Fibroblast of villous mesenchyme (primary cell): ENCODE measurements at regions not wholly inside any gene's neighbourhood (a gene's known extent, or its start where the extent isn't known, plus 50 kb on each side); places are given as distances from the start of the nearest gene placed in this dataset.
A peak's percentile ranks its signal among the peaks of the same experiment; 100 is the strongest.

Experiments used
- DNase-seq: peaks from one replicate; pipeline ENCODE4 v3.0.0-alpha.2; 2010; ENCODE audit warnings: low read depth
- H3K4me3 ChIP-seq: 2 replicates; pipeline ENCODE4 v1.5.1; 2011; ENCODE audit warnings: low read depth, mild to moderate bottlenecking, low read length
- TF ChIP-seq, protein P1 (sequence below): IDR thresholded peaks from 2 replicates; pipeline ENCODE4 v1.5.1; 2012; ENCODE audit warnings: low read depth, mild to moderate bottlenecking, low read length; ENCODE audit not compliant: insufficient read depth

DNA sequence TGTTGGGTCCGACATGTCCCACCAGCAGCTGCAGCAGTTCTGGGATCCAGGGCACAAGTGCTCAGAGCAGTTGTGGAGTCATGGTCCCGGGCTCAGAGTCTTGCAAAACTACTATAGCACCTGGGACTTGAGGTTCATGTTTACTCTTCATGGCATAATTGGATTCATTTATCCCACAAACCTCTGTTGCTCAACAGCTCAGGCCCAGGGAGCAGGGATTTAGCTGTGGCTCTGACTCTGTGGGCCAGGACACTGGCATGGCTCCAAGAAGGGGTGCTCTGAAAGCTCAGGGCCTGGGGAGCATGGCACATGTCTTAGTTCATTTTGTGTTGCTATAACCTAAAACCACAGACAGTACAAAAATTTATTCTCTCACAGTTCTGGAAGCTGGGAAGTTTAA is 626.7 kb upstream of the ADGRL2 start:
- no peak overlapping the region for H3K4me3 ChIP-seq
- TF ChIP-seq, protein P1, sequence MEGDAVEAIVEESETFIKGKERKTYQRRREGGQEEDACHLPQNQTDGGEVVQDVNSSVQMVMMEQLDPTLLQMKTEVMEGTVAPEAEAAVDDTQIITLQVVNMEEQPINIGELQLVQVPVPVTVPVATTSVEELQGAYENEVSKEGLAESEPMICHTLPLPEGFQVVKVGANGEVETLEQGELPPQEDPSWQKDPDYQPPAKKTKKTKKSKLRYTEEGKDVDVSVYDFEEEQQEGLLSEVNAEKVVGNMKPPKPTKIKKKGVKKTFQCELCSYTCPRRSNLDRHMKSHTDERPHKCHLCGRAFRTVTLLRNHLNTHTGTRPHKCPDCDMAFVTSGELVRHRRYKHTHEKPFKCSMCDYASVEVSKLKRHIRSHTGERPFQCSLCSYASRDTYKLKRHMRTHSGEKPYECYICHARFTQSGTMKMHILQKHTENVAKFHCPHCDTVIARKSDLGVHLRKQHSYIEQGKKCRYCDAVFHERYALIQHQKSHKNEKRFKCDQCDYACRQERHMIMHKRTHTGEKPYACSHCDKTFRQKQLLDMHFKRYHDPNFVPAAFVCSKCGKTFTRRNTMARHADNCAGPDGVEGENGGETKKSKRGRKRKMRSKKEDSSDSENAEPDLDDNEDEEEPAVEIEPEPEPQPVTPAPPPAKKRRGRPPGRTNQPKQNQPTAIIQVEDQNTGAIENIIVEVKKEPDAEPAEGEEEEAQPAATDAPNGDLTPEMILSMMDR = no peak
- peak; percentile 33 for DNase-seq

DNA sequence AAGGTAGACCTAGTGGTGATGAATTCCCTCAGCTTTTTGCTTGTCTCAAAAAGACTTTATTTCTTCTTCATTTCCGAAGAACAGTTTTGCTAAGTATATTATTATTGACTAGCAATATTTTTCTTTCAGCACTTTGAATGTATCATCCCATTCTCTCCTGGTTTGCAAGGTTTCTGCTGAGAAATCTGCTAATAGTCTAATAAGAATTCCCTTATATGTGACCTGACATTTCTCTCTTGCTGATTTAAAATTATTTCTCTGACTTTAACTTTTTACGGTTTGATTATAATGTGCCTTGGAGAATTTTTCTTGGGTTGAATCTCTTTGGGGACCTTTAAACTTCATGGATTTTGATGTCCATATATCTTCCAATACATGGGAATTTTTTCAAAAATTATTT is 628.3 kb upstream of the ADGRL2 start:
- H3K4me3 ChIP-seq = no peak overlapping the region
- TF ChIP-seq, protein P1 = no peak
- no peak for DNase-seq

DNA sequence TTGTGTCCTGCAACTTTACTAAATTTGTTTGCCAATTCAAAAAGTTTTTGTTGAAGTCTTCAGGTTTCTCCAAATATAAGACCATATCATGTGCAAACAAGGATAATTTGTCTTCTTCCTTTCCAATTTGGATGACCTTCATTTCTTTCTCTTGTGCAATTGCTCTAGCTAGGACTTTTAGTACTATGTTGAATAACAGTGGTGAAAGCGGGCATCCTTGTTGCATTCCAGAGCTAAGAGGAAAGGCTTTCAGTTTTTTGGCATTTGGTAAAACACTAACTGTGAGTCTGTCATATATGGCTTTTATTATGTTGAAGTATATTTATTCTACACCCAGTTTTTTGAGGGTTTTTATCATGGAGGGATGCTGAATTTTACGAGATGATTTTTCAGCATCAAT is 630.0 kb upstream of the ADGRL2 start:
- TF ChIP-seq, protein P1 = no peak
- DNase-seq = no peak
- H3K4me3 ChIP-seq = no peak overlapping the region

DNA sequence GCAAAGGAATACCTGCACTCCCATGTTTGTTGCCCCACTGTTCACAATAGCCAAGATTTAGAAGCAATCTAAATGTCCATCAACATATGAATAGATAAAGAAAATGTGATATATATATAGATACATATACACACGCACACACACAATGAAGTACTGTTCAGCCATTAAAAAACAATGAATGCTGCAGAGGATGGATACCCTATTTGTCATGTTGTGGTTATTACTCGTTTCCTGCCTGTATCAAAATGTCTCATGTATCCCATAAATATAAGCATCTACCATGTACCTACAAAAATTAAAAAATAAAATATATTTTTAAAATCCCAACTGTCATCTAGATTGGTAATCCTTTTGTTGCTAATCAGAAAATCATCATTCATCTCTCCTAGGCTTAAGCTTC is 634.8 kb upstream of the ADGRL2 start:
- no peak for DNase-seq
- TF ChIP-seq, protein P1 = no peak
- no peak overlapping the region for H3K4me3 ChIP-seq

DNA sequence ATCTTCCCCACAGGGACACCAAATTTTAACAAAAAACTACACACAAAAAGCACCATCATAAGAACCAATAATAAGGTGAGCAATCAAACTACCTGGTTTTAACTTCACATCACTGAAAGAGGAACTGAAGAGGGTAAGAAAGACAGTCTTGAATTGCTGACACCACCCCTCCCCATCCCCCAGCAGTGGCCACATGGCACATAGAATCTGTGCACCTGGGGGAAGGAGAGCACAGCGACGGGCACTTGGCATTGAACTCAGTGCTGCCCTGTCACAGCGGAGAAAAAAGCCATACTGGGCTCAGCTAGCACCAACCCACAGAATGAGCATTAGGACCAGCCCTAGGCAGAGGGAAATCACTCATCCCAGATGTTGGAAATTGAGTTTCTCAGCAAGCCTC is 640.0 kb upstream of the ADGRL2 start:
- TF ChIP-seq, protein P1 = no peak

DNA sequence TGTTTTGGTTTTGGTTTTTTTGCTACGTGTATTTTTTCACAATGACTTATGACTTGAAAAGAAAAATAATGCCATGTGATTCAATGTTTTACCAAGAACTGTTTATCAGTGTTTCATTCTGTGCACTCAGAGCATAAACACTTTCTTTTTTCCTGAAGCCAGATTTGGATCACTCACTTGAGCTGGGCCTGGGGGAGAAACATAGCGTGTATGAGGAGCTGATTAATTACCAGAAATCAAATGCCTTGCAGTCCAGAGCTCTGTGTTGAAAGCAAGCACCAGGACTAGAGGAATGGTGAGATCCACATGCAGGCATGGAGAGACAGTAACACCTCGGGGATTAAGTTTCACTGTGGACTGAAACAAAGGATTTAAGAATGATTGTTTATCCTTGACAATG is 642.1 kb upstream of the ADGRL2 start:
- TF ChIP-seq, protein P1 = no peak
- DNase-seq = peak; percentile 75
- no peak overlapping the region for H3K4me3 ChIP-seq

More for the DNA sequence above, 640.0 kb upstream of the ADGRL2 start:
- no peak overlapping the region for H3K4me3 ChIP-seq
- no peak for DNase-seq

DNA sequence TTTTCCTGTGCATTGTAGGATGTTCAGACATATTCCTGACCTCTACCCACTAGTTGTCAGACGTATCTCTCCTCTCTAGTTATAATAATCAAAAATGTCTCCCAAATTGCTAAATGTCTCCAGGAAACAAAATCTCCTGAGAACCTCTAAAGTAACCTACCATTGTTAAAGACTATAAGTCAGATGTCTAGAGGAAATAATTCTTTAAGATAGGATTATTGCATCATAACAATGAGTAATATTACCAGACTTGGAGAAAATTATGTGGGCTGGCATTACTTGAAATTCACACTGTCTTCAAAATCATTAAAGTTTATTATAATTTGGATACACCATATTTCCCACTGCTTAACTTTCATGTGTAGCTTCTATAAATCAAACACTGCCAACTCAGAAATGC is 643.0 kb upstream of the ADGRL2 start:
- no peak for DNase-seq
- TF ChIP-seq, protein P1 = no peak
- H3K4me3 ChIP-seq = no peak overlapping the region
